Stimulated activated CD8-positive, alpha-beta memory T cell treated with anti-CD3 and anti-CD28 coated beads, Interleukin-15, amount 100 ng/mL, for 48 hours (primary cell): ENCODE measurements at regions not wholly inside any gene's neighbourhood (a gene's known extent, or its start where the extent isn't known, plus 50 kb on each side); places are given as distances from the start of the nearest gene placed in this dataset.
A peak's percentile ranks its signal among the peaks of the same experiment; 100 is the strongest.
"Not testable (repeated sequence)": the region's sequence is repeated elsewhere in the genome, so short reads cannot be mapped to it uniquely, and the experiment has no call there.

Experiments used
- DNase-seq, 2 donors: peaks; one replicate each; pipeline ENCODE4 v3.0.0-alpha.2; 2020; ENCODE audit warnings: low read depth in 2 of 2

GRCh38 chr20:33908336-33908735, 85.4 kb upstream of the RALY start:
- DNase-seq: no peak

- DNase-seq: no peak
Measured at GRCh38 chr20:33908868-33909267, 84.8 kb upstream of the RALY start.

GRCh38 chr20:33909331-33909921, 84.3 kb upstream of the RALY start:
- no peak for DNase-seq

DNA sequence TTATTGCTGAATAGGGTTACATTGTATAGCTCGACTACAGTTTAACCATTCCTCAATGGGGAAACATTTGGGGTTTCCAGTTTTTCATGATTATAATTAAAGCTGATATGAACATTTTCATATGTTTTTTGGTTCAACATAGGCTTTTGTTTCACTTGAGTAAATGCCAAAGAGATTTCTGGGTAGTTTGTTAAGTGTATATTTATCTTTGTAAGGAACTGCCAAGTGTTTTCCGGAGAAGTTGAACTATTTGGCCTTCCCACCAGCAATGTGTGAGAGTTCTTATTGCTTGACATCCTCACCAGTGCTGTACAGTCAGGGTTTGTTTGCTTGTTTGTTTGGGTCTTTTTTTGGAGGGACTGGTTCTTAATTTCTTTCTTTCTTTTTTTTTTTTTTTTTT, 83.7 kb upstream of the RALY start:
- no peak for DNase-seq

- DNase-seq: no peak
Measured at GRCh38 chr20:33910529-33911327, 83.0 kb upstream of the RALY start.

GRCh38 chr20:33914919-33915318, 78.8 kb upstream of the RALY start:
- DNase-seq: peak; percentile 0 to 8

GRCh38 chr20:33915726-33916331, 77.9 kb upstream of the RALY start:
- DNase-seq: peak; percentile 16 to 28

GRCh38 chr20:33916768-33917167, 76.9 kb upstream of the RALY start:
- no peak for DNase-seq

DNA sequence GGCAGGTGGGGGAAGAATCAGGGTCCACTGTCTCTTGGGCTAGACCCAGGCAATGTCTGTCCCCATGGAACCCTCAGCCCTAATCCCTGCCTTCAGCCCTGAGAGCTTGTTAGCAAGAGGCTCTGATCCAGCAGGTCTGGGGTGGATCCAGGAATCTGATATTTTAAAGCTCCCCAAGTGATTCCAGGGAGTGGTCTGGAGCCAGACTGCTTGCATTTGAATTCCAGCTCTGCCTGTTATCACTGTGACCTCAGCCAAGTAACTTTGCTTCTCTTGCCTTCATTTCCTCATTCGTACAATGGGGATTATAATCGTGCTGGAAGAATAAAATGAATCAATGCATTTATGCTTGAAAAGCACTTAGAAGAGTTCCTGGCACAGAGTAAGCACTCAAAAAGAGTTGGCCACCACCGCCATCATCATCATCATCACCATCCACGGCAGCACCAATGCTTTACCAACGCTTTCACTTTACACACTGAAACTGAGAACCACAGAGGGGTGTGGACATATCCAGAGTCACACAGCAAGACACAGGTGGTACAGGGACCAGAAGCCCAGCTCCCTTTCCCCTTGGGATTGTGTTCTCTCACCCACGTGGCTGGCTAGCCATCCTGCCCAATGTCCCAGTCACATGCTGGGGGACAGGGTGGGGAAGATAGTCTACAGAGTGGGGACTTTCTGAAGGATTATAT, 75.7 kb upstream of the RALY start:
- DNase-seq: no peak

DNA sequence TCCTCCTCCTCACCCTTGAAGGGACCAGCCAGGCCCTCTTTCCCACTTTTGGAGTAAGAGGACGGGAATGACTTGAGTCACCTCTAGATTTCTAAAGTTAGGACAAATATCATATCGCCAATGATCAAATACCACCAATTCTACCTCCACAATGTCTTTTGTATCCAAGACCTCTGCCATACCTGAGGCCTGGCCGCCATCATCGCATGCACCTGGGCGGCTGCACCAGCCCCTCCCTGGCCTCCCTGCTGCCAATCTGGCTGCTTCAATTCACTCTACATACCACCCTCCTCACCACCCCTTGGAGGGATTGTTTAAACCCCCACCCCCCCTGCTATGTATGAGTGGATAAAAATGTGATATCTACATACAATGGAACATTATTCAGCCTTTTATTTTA, 75.0 kb upstream of the RALY start:
- no peak for DNase-seq

DNA sequence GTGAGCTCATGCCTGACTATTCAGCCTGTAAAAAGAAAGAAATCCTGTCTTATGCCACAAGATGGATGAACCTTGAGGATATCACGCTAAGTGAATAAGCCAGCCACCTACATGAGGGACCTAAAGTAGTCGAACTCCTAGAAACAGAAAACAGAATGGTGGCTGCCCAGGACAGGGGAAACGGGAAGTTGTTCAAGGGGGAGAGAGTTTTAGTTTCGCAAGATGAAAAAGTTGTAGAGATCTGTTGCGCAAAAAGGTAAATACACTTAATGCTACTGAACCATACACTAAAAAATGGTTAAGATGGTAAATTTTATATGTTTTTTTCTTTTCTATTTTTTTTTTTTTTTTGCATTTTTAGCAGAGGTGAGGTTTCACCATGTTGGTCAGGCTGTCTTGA, 74.1 kb upstream of the RALY start:
- no peak for DNase-seq

DNA sequence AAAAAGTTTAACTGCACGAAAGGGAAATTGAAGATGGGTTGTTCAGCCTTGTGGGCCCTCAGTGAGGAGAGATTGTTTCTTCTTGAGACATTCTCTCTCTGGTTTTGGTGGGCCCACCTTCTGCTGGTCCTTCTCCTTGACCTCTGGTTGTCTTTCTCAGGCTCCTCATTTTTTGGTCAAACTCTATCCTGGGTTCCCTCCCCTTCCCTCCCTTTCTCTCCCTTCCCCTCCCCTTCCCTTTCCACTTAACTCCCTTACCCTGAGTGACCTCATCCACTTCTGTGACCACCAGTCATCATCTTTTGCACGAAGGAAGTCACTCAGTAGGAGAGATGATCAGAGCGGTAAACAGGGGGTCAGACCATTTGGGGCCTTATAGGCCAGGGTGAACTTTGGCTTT, 71.5 kb upstream of the RALY start:
- no peak for DNase-seq

DNA sequence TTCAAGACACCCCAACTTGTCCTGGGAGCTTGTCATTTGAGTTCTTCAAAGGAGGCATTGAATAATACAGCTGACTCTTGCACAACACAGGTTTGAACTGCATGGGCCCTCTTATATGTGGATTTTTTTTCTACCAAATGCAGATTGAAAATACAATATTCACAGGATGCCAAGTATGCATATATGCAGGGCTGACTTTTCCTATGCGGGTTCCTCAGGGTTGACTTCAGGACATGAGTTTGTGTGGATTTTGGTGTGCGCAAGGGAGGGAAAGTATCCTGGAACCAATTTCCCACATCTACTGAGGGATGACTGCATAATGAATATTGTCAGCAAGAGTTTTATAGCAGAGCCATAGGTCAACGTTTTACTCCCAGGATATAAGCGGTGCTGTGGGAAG, 70.0 kb upstream of the RALY start:
- DNase-seq: no peak

DNA sequence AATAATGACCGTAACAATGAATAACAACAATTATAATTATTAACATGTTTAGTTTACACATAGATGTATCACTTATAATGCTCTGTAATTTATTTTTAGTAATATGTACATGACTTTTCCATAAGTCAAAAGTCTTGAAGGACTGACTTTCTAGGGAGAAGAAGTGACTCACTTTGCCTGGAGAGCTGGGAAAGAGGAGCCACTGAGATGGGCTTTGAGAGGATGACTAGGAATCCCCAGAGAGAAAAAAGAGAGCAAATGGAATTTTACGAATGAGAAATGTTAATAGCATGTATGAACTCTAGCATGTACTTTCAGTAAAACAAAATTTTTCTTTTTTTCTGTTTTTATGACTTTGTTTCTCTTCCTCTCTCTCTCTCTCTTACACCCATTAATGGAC, 67.8 kb upstream of the RALY start:
- DNase-seq: no peak

GRCh38 chr20:33926425-33926824, 67.3 kb upstream of the RALY start:
- DNase-seq: no peak

GRCh38 chr20:33927724-33928123, 66.0 kb upstream of the RALY start:
- no peak for DNase-seq

DNA sequence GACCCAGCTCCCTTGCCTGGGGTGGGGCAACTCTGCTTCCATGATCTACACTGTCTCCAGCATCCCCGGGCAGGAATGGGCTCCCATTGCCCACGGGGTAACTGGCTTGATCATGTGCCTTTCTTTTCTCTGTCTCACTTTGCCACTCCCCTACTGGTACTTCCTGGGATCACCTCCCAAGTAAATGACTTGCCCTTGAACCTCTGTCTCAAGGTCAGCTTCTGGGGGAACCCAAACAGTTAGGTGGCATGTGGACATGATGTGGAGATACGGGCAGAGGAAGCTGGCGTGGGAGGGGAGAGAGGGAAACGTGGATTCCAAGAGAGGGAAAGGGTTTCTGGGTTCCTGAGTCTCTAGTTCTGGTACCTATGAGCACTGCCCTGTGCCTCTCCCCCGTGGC, 63.8 kb upstream of the RALY start:
- DNase-seq: no peak

DNA sequence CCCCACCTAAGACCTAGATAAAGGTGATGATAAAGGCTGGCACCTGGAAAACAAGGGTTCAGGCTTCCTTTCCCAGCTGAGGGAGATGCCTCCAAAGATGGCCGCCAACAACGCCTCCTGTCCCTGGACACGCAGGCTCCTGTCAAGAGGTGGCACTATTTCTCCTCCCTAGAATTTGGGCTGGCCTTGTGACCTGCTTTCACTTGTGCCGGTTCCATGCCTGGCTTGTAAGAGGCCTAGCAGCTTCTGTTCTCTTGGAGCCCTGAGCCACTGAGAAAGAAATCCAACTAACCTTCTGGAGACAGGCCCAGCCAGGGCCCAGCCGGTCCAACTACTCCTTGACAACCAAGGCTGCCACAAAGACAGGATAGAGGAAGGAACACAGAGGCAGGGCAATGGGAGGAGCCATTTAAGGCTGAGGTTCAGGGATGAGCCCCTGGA, 60.2 kb upstream of the RALY start:
- DNase-seq: peak; percentile 19 to 27

GRCh38 chr20:33936656-33937055, 57.1 kb upstream of the RALY start:
- no peak for DNase-seq

- DNase-seq: not testable (repeated sequence)
Measured at GRCh38 chr20:33939031-33939430, 54.7 kb upstream of the RALY start.

- no peak for DNase-seq
Measured at GRCh38 chr20:33940666-33941065, 53.0 kb upstream of the RALY start.
